Brain microvascular endothelial cell (primary cell): ENCODE measurements at regions not wholly inside any gene's neighbourhood (a gene's known extent, or its start where the extent isn't known, plus 50 kb on each side); places are given as distances from the start of the nearest gene placed in this dataset.

ENCODE experiments used
- DNase-seq: peaks from one replicate; pipeline ENCODE4 v3.0.0-alpha.2; 2020
- H3K27ac ChIP-seq: fragments of 250-450 bp; sonication (Bioruptor Pico); 2 replicates; pipeline ENCODE4 v1.5.1; 2020; ENCODE audit warnings: mild to moderate bottlenecking, moderate library complexity
- H3K27me3 ChIP-seq: fragments of 250-450 bp; sonication (Bioruptor Pico); replicated peaks from 2 replicates; pipeline ENCODE4 v1.5.1; 2020; ENCODE audit warnings: mild to moderate bottlenecking
- H3K36me3 ChIP-seq: fragments of 250-450 bp; sonication (Bioruptor Pico); replicated peaks from 2 replicates; pipeline ENCODE4 v1.5.1; 2020; ENCODE audit warnings: mild to moderate bottlenecking
- H3K4me3 ChIP-seq: 2 replicates; pipeline ENCODE4 v1.5.1; 2011; ENCODE audit warnings: low read depth, mild to moderate bottlenecking, control low read depth, low read length, moderate library complexity
- CTCF ChIP-seq: IDR thresholded peaks from 2 replicates; pipeline ENCODE4 v1.5.1; 2011; ENCODE audit warnings: low read depth, mild to moderate bottlenecking, moderate library complexity, low read length, control low read depth, inconsistent platforms; ENCODE audit errors: missing control alignments
- in situ Hi-C: cut with HindIII; loops from 2 replicates; pipeline ENCODE4 v1.10.0; 2017; ENCODE audit warnings: low sequenced_read_pairs, low pct_ligation_motif_present

- no peak for TF ChIP-seq CTCF
- in situ Hi-C loops, result no loop called here
Observed at GRCh38 chr6:43904311-43905123, 134.5 kb downstream of the VEGFA start.

GRCh38 chr6:43903739-43904290 is 133.8 kb downstream of the VEGFA start:
- no peak for DNase-seq
- in situ Hi-C loops, result no loop called here
- no peaks in the 10 kb centered on the region for H3K36me3 ChIP-seq
- H3K27me3 ChIP-seq, result no peaks in the 10 kb centered on the region
- H3K27ac ChIP-seq, result no peak overlapping the region
- TF ChIP-seq CTCF, result no peak
- H3K4me3 ChIP-seq, result no peak overlapping the region

More at GRCh38 chr6:43904311-43905123, 134.5 kb downstream of the VEGFA start:
- H3K36me3 ChIP-seq, result no peaks in the 10 kb centered on the region
- no peaks in the 10 kb centered on the region for H3K27me3 ChIP-seq
- peak; percentile 20 for DNase-seq
- H3K27ac ChIP-seq, result no peak overlapping the region
- H3K4me3 ChIP-seq, result no peak overlapping the region

GRCh38 chr6:43901733-43902230 is 131.8 kb downstream of the VEGFA start:
- TF ChIP-seq CTCF, result no peak
- Histone ChIP-seq H3K36me3 (no peaks in the 10 kb centered on the region), H3K4me3 (no peak overlapping the region), H3K27me3 (no peaks in the 10 kb centered on the region), H3K27ac (no peak overlapping the region)
- no peak for DNase-seq
- in situ Hi-C loops, result no loop called here

DNA sequence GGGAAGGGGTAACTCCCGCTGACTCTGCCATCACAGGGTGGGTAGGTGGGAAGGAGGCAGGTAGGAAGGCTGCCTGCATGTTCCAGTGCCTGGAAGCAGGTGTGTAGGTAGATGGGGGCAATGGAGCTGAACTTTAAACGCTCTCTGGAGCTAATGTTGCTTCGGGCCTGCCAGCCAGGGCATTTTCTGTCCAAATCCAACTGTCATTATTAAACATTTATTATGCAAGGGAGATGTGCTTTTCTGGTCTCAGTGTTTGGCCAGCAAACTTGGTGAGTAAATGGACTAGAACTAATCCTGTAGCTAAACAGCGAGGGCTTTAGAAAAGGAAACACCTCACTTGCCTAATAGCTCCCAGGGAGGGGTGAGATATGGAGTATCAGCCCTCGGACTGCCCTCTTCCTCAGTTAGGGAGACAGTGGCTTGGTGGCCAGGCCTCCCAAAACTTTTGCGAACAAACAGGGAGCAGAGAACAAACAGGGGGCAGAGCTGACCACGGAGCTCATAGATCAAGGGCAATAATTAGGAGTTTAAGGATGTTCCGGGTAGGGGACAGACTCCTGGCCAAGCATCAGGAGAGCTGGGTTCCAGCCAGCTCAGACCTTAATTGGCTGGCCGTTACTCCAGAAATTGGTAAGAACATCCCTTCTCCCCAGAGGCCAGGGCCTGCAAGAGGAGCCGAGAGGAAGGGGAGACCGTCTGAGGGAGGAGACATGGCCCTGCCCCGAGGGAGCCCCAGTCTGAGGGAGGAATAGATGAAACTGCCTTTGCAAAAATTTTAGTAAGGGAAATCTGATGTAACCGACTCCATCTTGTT is 131.1 kb downstream of the VEGFA start:
- in situ Hi-C loops, result no loop called here
- TF ChIP-seq CTCF, result no peak
- Histone ChIP-seq H3K27ac (no peak overlapping the region), H3K36me3 (no peaks in the 10 kb centered on the region), H3K4me3 (no peak overlapping the region), H3K27me3 (no peaks in the 10 kb centered on the region)
- DNase-seq, result no peak

DNA sequence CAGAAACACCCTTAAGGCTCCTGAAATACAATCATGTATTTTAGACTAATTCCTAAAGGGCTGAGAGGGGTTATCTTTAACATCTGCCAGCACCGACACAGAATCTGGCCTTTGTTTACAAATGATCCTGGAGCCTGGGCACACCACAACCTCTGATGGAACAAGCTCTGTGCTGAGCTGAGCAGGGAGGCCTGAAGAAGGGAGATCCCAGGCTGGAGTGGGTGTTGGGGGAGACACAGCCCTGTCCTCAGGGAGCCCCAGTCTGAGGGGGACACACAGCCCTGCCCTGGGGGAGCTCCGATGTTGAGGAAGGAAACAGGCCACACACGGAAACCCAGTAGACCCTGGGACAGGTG is 130.5 kb downstream of the VEGFA start:
- in situ Hi-C loops, result no loop called here
- TF ChIP-seq CTCF, result no peak
- H3K27me3 ChIP-seq, result no peaks in the 10 kb centered on the region
- no peak overlapping the region for H3K4me3 ChIP-seq
- DNase-seq, result no peak
- no peaks in the 10 kb centered on the region for H3K36me3 ChIP-seq
- H3K27ac ChIP-seq, result no peak overlapping the region
